Activated naive CD8-positive, alpha-beta T cell treated with anti-CD3 and anti-CD28 coated beads for 36 hours (primary cell): ENCODE measurements at regions not wholly inside any gene's neighbourhood (a gene's known extent, or its start where the extent isn't known, plus 50 kb on each side); places are given as distances from the start of the nearest gene placed in this dataset.

Experiments used
- DNase-seq: peaks from one replicate; pipeline ENCODE4 v3.0.0; 2021
- H3K27ac Mint-ChIP-seq: one replicate; pipeline ENCODE4 v1.8.0; 2022; ENCODE audit warnings: mild to moderate bottlenecking, moderate library complexity, mixed read lengths
- H3K27me3 Mint-ChIP-seq: one replicate; pipeline ENCODE4 v1.8.0; 2022; ENCODE audit warnings: mild to moderate bottlenecking, mixed read lengths
- H3K36me3 Mint-ChIP-seq: one replicate; pipeline ENCODE4 v1.8.0; 2021; ENCODE audit warnings: mild to moderate bottlenecking, mixed read lengths
- H3K4me1 Mint-ChIP-seq: one replicate; pipeline ENCODE4 v1.8.0; 2021; ENCODE audit warnings: mixed read lengths
- H3K4me3 Mint-ChIP-seq: one replicate; pipeline ENCODE4 v1.8.0; 2022; ENCODE audit warnings: mild to moderate bottlenecking, moderate library complexity, mixed read lengths
- H3K9me3 Mint-ChIP-seq: one replicate; pipeline ENCODE4 v1.8.0; 2022; ENCODE audit warnings: mixed read lengths

- no peak overlapping the region for H3K4me3 Mint-ChIP-seq
- H3K27ac Mint-ChIP-seq = no peak overlapping the region
- H3K36me3 Mint-ChIP-seq = no peaks in the 10 kb centered on the region
- peaks cover 11% of the 10 kb centered on the region for H3K27me3 Mint-ChIP-seq
- no peak for DNase-seq
- H3K4me1 Mint-ChIP-seq = no peaks in the 10 kb centered on the region
- H3K9me3 Mint-ChIP-seq = no peaks in the 10 kb centered on the region
These were observed 355.4 kb downstream of the MAFB start for GRCh38 chr20:40333591-40333990.

DNA sequence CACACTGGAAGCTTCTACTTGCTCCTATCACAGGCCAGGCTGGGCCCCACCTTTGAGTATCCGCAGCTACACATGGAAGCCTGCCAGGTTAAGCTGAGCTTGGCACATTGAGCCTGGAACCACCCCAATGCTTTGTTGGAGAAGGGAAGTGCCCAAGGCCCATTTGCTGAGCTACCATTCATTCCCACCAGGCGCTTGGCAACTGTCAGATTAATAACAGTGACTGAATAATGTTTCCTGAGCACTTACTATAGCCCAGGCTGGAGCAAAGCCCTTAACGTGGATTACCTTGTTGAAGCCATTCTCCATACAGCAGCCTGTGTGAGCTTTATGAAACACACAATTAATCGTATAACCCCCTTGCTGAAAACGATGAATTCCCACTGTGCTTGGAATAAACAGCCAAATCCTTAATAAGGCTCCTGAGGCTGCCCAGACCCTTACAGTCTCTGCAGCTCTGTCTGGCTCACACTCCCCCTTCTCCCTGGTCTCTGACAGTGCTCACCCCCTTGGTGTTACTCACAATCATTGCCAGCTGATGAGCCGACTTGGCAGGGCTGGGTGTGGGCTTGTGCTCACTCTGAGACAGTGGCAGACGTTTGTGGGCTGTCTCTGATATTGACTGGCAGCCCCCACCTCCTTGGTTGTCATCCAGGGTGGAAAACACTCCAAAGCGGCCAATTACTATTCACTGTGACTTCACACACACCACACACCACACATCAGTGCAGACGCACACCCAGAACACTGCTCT, 357.1 kb downstream of the MAFB start:
- no peak overlapping the region for H3K4me3 Mint-ChIP-seq
- DNase-seq = no peak
- no peak overlapping the region for H3K27ac Mint-ChIP-seq
- H3K4me1 Mint-ChIP-seq = no peaks in the 10 kb centered on the region
- no peaks in the 10 kb centered on the region for H3K36me3 Mint-ChIP-seq
- peaks cover 16% of the 10 kb centered on the region for H3K27me3 Mint-ChIP-seq
- no peaks in the 10 kb centered on the region for H3K9me3 Mint-ChIP-seq

DNA sequence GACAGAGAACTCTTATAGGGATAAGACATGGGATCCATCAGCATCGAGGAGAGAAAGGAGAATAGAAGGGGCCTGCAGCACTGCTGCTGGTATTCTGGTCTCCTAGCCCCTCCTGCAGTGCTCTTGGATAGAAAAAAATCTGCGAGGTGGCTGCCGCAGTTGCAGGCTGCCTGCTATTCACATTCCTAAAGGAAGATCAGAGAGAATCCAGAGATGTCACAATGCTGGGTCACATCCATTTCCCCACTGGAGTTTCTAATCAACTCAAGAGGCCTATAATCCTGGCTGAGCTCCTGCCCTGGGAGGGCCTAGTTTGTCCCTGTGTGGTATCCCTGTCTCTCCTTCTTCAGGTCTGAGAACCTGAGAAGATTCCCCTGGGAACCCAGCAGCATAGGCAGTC, 357.8 kb downstream of the MAFB start:
- Mint-ChIP-seq H3K36me3 (no peaks in the 10 kb centered on the region), H3K27me3 (peaks cover 16% of the 10 kb centered on the region), H3K4me1 (no peaks in the 10 kb centered on the region), H3K9me3 (no peaks in the 10 kb centered on the region), H3K27ac (no peak overlapping the region), H3K4me3 (no peak overlapping the region)
- DNase-seq = no peak

GRCh38 chr20:40329321-40329720, 359.7 kb downstream of the MAFB start:
- no peaks in the 10 kb centered on the region for H3K4me1 Mint-ChIP-seq
- H3K4me3 Mint-ChIP-seq = no peak overlapping the region
- H3K9me3 Mint-ChIP-seq = no peaks in the 10 kb centered on the region
- H3K27ac Mint-ChIP-seq = no peak overlapping the region
- DNase-seq = no peak
- H3K27me3 Mint-ChIP-seq = peaks cover 5% of the 10 kb centered on the region
- no peaks in the 10 kb centered on the region for H3K36me3 Mint-ChIP-seq

DNA sequence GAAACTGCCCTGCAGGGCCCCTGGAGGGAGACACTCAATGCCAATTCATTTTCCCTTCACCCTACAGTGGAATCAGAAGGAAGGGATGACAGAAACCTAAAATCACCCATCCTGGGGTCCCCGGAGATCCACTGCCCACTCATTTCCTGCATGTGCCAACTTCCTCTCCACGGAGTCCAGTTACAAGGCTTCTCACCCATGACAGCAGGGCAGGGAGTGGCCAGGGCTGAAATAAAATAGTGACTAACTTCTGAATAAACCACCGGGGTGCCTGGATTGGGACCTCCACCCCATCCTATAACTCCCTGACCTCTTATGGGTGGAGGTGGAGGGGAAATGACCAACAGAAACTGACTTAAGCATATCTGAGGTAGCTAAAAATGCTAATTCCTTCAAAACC, 362.3 kb downstream of the MAFB start:
- no peak overlapping the region for H3K4me3 Mint-ChIP-seq

DNA sequence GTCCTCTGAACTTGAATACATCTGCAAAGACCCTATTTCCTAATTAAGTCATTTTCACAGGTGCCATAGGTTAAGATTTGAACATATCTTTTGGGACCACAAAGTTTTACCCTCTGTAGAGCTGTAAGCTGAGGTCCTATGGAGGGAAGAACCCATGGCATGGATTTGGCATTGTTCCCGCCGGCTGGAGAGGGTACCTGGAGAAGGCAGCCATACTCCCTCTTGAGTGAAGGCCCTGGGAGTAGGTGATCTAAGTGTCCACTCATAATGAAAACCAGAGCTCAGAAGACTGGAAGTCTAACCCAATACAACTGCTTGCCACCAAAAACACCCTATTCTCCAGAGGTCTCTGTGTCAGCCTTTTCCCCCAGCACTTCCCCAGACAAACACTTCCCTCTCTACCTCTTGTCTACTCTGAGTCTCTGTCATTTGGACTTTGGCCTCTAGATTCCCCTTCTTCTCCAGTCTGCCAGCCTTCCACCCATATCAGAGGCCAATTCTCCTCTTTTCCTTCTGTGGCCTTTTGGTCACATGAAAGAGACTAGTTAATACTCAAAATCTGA, 363.9 kb downstream of the MAFB start:
- DNase-seq = no peak
- Mint-ChIP-seq H3K36me3 (no peaks in the 10 kb centered on the region), H3K27ac (no peak overlapping the region), H3K4me1 (no peaks in the 10 kb centered on the region), H3K9me3 (no peaks in the 10 kb centered on the region), H3K27me3 (peaks cover 5% of the 10 kb centered on the region), H3K4me3 (no peak overlapping the region)

More for the DNA sequence above, 362.3 kb downstream of the MAFB start:
- no peaks in the 10 kb centered on the region for H3K36me3 Mint-ChIP-seq
- H3K9me3 Mint-ChIP-seq = no peaks in the 10 kb centered on the region
- no peak overlapping the region for H3K27ac Mint-ChIP-seq
- no peak for DNase-seq
- peaks cover 5% of the 10 kb centered on the region for H3K27me3 Mint-ChIP-seq
- H3K4me1 Mint-ChIP-seq = no peaks in the 10 kb centered on the region

- DNase-seq = no peak
- Mint-ChIP-seq H3K27ac (no peak overlapping the region), H3K4me1 (no peaks in the 10 kb centered on the region), H3K4me3 (no peak overlapping the region), H3K9me3 (no peaks in the 10 kb centered on the region), H3K36me3 (no peaks in the 10 kb centered on the region), H3K27me3 (peaks cover 5% of the 10 kb centered on the region)
These were observed 365.7 kb downstream of the MAFB start for GRCh38 chr20:40323361-40323794.

GRCh38 chr20:40322941-40323340, 366.1 kb downstream of the MAFB start:
- DNase-seq = no peak
- H3K27me3 Mint-ChIP-seq = peaks cover 1% of the 10 kb centered on the region
- no peaks in the 10 kb centered on the region for H3K4me1 Mint-ChIP-seq
- no peaks in the 10 kb centered on the region for H3K36me3 Mint-ChIP-seq
- no peak overlapping the region for H3K27ac Mint-ChIP-seq
- no peak overlapping the region for H3K4me3 Mint-ChIP-seq
- no peaks in the 10 kb centered on the region for H3K9me3 Mint-ChIP-seq

GRCh38 chr20:40320517-40321011, 368.5 kb downstream of the MAFB start:
- no peak for DNase-seq
- Mint-ChIP-seq H3K27me3 (no peaks in the 10 kb centered on the region), H3K4me3 (no peak overlapping the region), H3K9me3 (no peaks in the 10 kb centered on the region), H3K36me3 (no peaks in the 10 kb centered on the region), H3K4me1 (no peaks in the 10 kb centered on the region), H3K27ac (no peak overlapping the region)

- Mint-ChIP-seq H3K9me3 (no peaks in the 10 kb centered on the region), H3K4me3 (no peak overlapping the region), H3K27me3 (peaks cover under 1% of the 10 kb centered on the region), H3K36me3 (no peaks in the 10 kb centered on the region), H3K4me1 (no peaks in the 10 kb centered on the region), H3K27ac (no peak overlapping the region)
- no peak for DNase-seq
These were observed 369.1 kb downstream of the MAFB start for GRCh38 chr20:40319741-40320516.

- peaks cover 4% of the 10 kb centered on the region for H3K27me3 Mint-ChIP-seq
- H3K36me3 Mint-ChIP-seq = no peaks in the 10 kb centered on the region
- H3K27ac Mint-ChIP-seq = no peak overlapping the region
- DNase-seq = no peak
- no peak overlapping the region for H3K4me3 Mint-ChIP-seq
- no peaks in the 10 kb centered on the region for H3K9me3 Mint-ChIP-seq
- no peaks in the 10 kb centered on the region for H3K4me1 Mint-ChIP-seq
These were observed 370.0 kb downstream of the MAFB start for GRCh38 chr20:40319056-40319455.

DNA sequence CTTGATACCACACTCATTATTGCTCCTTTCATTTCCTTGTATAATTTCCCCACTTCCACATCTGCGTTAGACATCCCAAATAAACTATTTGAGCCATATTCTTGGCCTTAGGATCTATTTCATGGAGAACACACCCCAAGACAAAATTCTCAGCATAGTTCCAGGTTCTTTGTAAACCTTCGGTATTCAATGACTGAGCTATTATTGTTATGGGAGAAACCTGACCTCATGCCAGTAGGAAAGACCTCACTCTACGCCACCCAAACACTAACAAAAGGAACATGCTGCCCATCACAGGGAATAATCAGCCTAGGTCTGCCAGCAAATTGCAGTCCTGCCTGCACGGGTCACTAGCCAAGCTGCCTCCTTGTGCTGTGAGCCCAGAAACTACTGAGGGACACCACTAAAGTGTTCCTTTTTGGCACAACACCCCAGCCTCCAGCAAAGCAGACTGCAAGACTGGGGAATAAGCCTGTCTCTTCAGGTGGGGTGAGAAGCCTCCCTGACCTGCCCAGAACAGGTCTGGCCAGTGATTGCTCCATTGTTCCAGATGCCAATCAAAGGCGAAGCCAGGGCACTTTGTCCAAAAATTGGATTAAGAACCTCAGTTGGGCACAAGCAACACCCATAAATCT, 371.8 kb downstream of the MAFB start:
- Mint-ChIP-seq H3K4me1 (no peaks in the 10 kb centered on the region), H3K36me3 (no peaks in the 10 kb centered on the region), H3K27ac (no peak overlapping the region), H3K27me3 (peaks cover 4% of the 10 kb centered on the region), H3K4me3 (no peak overlapping the region), H3K9me3 (no peaks in the 10 kb centered on the region)
- DNase-seq = no peak

- Mint-ChIP-seq H3K27ac (no peak overlapping the region), H3K4me3 (no peak overlapping the region), H3K9me3 (no peaks in the 10 kb centered on the region), H3K36me3 (no peaks in the 10 kb centered on the region), H3K4me1 (no peaks in the 10 kb centered on the region), H3K27me3 (peaks cover 4% of the 10 kb centered on the region)
- no peak for DNase-seq
These were observed 374.8 kb downstream of the MAFB start for GRCh38 chr20:40314278-40314677.

DNA sequence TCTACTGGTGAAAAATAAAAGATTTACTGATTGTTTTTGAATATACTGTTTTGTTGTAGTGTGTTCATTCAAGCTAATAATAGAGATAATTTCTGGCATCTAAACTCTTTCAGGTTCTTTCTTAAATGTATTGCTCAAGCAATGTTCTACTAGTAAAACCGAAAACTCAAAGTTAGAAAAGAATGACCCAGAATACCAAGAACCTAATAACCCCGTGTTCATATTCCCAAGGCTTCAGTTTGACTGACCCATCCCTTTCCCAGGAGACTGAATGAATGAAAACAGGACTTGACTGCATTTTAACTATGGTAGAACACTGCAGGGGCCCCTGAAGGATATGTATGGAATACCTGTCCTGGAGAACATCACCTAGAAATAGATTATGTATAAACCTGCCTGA, 375.3 kb downstream of the MAFB start:
- Mint-ChIP-seq H3K4me3 (no peak overlapping the region), H3K9me3 (no peaks in the 10 kb centered on the region), H3K36me3 (no peaks in the 10 kb centered on the region), H3K27ac (no peak overlapping the region), H3K4me1 (no peaks in the 10 kb centered on the region), H3K27me3 (peaks cover 4% of the 10 kb centered on the region)
- no peak for DNase-seq

DNA sequence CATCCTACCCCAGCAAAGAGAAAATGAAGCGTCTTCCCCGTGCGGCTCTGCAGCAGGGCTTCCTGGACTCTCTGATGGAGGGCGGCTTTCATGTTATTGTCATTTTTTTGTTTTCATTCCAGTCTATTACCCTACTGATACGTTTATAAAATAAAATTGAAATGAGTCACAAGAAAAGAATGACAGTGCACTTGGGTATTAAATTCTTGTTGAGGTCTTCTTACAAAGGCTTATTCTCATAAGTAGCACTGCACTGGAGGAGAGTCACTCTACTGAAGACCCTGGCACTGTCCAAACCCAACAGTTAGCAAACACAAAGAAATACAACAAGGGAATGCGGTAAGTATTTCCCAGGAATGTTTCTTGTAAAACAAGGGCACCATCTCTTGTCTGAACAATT, 379.3 kb downstream of the MAFB start:
- Mint-ChIP-seq H3K27me3 (peaks cover 2% of the 10 kb centered on the region), H3K36me3 (no peaks in the 10 kb centered on the region), H3K27ac (no peak overlapping the region), H3K4me3 (no peak overlapping the region), H3K4me1 (no peaks in the 10 kb centered on the region), H3K9me3 (no peaks in the 10 kb centered on the region)
- no peak for DNase-seq
